Limb (tissue), 2 donors: ENCODE measurements at regions not wholly inside any gene's neighbourhood (a gene's known extent, or its start where the extent isn't known, plus 50 kb on each side); places are given as distances from the start of the nearest gene placed in this dataset.
"Not testable (repeated sequence)": the region's sequence is repeated elsewhere in the genome, so short reads cannot be mapped to it uniquely, and the experiment has no call there.

Experiments used
- DNase-seq, 2 donors: peaks; one replicate each; pipeline ENCODE4 v3.0.0-alpha.2; 2016; ENCODE audit errors: extremely low spot score in 2 of 2

GRCh38 chr13:44148159-44148914 lies 225.3 kb upstream of the SERP2 start:
- DNase-seq: no peak

- not testable (repeated sequence) for DNase-seq
These were observed 224.4 kb upstream of the SERP2 start for GRCh38 chr13:44149231-44149630.

GRCh38 chr13:44149821-44150220 lies 223.8 kb upstream of the SERP2 start:
- DNase-seq: no peak

- DNase-seq: no peak
These were observed 222.2 kb upstream of the SERP2 start for GRCh38 chr13:44151474-44151873.

GRCh38 chr13:44153496-44153895 lies 220.1 kb upstream of the SERP2 start:
- DNase-seq: no peak

- DNase-seq: peak; percentile 79 to 80
These were observed 218.0 kb upstream of the SERP2 start for GRCh38 chr13:44155422-44156293.

- DNase-seq: no peak
These were observed 217.3 kb upstream of the SERP2 start for GRCh38 chr13:44156294-44156658.

GRCh38 chr13:44157606-44158005 lies 216.0 kb upstream of the SERP2 start:
- DNase-seq: no peak

- no peak for DNase-seq
These were observed 215.5 kb upstream of the SERP2 start for GRCh38 chr13:44158098-44158521.

- peak in 1 of 2 donors; percentile 42 for DNase-seq
These were observed 214.6 kb upstream of the SERP2 start for GRCh38 chr13:44158881-44159632.

GRCh38 chr13:44159633-44160279 lies 213.9 kb upstream of the SERP2 start:
- DNase-seq: no peak

GRCh38 chr13:44160591-44161191 lies 212.9 kb upstream of the SERP2 start:
- peak in 1 of 2 donors; percentile 41 for DNase-seq

GRCh38 chr13:44163108-44163507 lies 210.5 kb upstream of the SERP2 start:
- DNase-seq: no peak

- no peak for DNase-seq
These were observed 208.3 kb upstream of the SERP2 start for GRCh38 chr13:44165221-44165888.

GRCh38 chr13:44165889-44166496 lies 207.6 kb upstream of the SERP2 start:
- no peak for DNase-seq

GRCh38 chr13:44169018-44169911 lies 204.4 kb upstream of the SERP2 start:
- DNase-seq: no peak

GRCh38 chr13:44170731-44171130 lies 202.9 kb upstream of the SERP2 start:
- no peak for DNase-seq

- DNase-seq: no peak
These were observed 202.5 kb upstream of the SERP2 start for GRCh38 chr13:44171156-44171555.

- DNase-seq: no peak
These were observed 201.8 kb upstream of the SERP2 start for GRCh38 chr13:44171861-44172260.
